ENCODE measurements at regions not wholly inside any gene's neighbourhood (a gene's known extent, or its start where the extent isn't known, plus 50 kb on each side); places are given as distances from the start of the nearest gene placed in this dataset.

DNA sequence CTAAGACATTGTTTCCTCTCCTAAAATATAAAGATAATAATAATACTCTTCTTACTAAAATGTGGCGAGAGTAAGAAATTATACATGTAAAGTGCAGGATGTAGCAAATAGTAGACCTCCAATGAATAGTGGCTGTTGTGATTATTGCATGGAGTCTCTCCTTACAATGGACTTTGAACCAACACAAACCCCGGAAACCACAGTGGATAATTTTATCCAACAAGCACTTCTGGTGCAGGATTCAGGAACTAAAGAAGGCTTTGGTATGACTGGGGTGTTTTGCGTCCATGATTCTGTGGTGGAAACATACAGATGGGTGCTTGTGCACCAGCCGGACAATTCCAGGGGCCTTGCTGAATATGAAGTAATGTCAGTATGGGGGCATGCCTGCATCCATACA, 146.4 kb upstream of the UBASH3B start:
- intact Hi-C loops (cut with micrococcal nuclease): loop anchor here (5.0 to 10.0 kb wide), 4 partner anchors 464 to 1992 kb away; no protein-coding TSS in a partner anchor
- Histone ChIP-seq H3K18ac (ENCODE audit: low read depth, low read length) (no peak overlapping the region), H2BK120ac (ENCODE audit: low read depth, low read length) (no peak overlapping the region), H3K4me1 (ENCODE audit: control insufficient read depth, insufficient read depth, low read length) (peaks cover 5% of the 10 kb centered on the region; the same call in 1 of the 2 replicates), H4K8ac (ENCODE audit: low read depth in 2 of 2, low read length in 2 of 2) (no peak overlapping the region), H3K27me3 (ENCODE audit: control insufficient read depth, insufficient read depth, low read length) (peaks cover 5% of the 10 kb centered on the region; the same call in 1 of the 2 replicates), H2AFZ (replicated peaks; ENCODE audit: low read length, poor library complexity) (no peak overlapping the region), H4K5ac (ENCODE audit: low read depth, low read length) (no peak overlapping the region), H3K27ac (ENCODE audit: insufficient read depth, low read length) (no peak overlapping the region), H3K36me3 (ENCODE audit: control insufficient read depth, insufficient read depth, low read length) (no peaks in the 10 kb centered on the region), H4K91ac (ENCODE audit: insufficient read depth, low read depth, low read length) (no peak overlapping the region), H3K4me3 (ENCODE audit: insufficient read depth, low read depth, low read length) (no peak overlapping the region), H3K4ac (ENCODE audit: low read depth, low read length) (no peak overlapping the region), H3K9me1 (ENCODE audit: insufficient read depth, low read length) (no peaks in the 10 kb centered on the region), H4K20me1 (ENCODE audit: insufficient read depth, low read length) (no peaks in the 10 kb centered on the region), H3K4me2 (ENCODE audit: low read depth, low read length) (no peak overlapping the region), H2BK15ac (ENCODE audit: low read depth, low read length) (no peak overlapping the region), H3K23ac (ENCODE audit: low read depth, low read length) (no peak overlapping the region), H3K14ac (replicated peaks; ENCODE audit: low read depth, low read length) (no peak overlapping the region), H2BK20ac (ENCODE audit: low read depth, low read length) (no peak overlapping the region), H2AK9ac (replicated peaks; ENCODE audit: low read depth, low read length, poor library complexity) (no peak overlapping the region), H3K79me1 (ENCODE audit: low read depth in 1 of 2, low read length in 2 of 2) (no peaks in the 10 kb centered on the region), H3K9me3 (ENCODE audit: control insufficient read depth, insufficient read depth, low read length) (no peaks in the 10 kb centered on the region), H3K9ac (ENCODE audit: low read depth, low read length) (no peak overlapping the region), H2AK5ac (ENCODE audit: low read depth, low read length) (no peak overlapping the region), H2BK5ac (ENCODE audit: low read depth, low read length, poor library complexity, severe bottlenecking) (no peak overlapping the region), H3K56ac (ENCODE audit: extremely low read depth, insufficient read depth, low read length) (no peak overlapping the region)
- TF ChIP-seq RFX5 (IDR thresholded peaks at IDR 0.05; ENCODE audit: low read depth, low read length): no peak
- no peak for TF ChIP-seq RCOR1 (IDR thresholded peaks at IDR 0.05; ENCODE audit: insufficient replicate concordance, low read length)
- no peak for TF ChIP-seq MXI1 (IDR thresholded peaks at IDR 0.05; ENCODE audit: borderline replicate concordance, low read depth, low read length)
- TF ChIP-seq RAD21 (IDR thresholded peaks at IDR 0.05; ENCODE audit: low read length): no peak
- ChIA-PET POLR2A (ENCODE audit: unreplicated experiment) (no interaction called here), CTCF (no interaction called here)
- in situ Hi-C loops (cut with MboI; ENCODE audit: low sequenced_read_pairs): loop anchor here (5.0 to 25.0 kb wide), 4 partner anchors 292 to 1197 kb away; no protein-coding TSS in a partner anchor
- no peak for ATAC-seq (ENCODE audit: low read depth)
- WGBS, 2 experiments (ENCODE audit: extremely low coverage in 2 of 2, insufficient read length in 1 of 2): no CpG with 5 or more reads among the region's 4 CpGs
- dilution Hi-C loops (cut with HindIII; ENCODE audit: low sequenced_read_pairs, unreplicated experiment): no loop called here
- DNase-seq: no peak
- BruUV-seq (replicated peaks): no TSS peak
